HG03457 (cell line): ENCODE measurements at regions not wholly inside any gene's neighbourhood (a gene's known extent, or its start where the extent isn't known, plus 50 kb on each side); places are given as distances from the start of the nearest gene placed in this dataset.
A peak's percentile ranks its signal among the peaks of the same experiment; 100 is the strongest.

ENCODE experiments used
- ATAC-seq: cut with Tn5 transposase; IDR thresholded peaks from one replicate; pipeline ENCODE4 v1.9.1; 2021; ENCODE audit warnings: moderate number of reproducible peaks; ENCODE audit not compliant: unreplicated experiment

DNA sequence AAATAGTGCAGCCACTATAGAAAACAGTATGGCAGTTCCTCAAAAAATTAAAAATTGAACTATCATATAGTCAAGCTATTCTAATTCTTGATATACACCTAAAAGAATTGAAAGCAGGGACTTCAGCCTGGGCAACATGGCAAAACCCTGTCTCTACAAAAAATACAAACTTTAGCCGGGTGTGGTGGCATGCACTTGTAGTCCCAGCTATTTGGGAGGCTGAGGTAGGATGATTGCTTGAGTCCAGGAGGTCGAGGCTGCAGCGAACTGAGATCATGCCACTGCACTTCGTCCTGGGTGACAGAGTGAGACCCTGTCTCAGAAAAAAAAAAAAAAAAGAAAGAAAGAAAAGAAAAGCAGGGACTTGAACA, 64.0 kb upstream of the FOXN2 start:
- ATAC-seq: no peak

- peak; percentile 43 for ATAC-seq
These were observed 63.5 kb upstream of the FOXN2 start for GRCh38 chr2:48250943-48251342.

DNA sequence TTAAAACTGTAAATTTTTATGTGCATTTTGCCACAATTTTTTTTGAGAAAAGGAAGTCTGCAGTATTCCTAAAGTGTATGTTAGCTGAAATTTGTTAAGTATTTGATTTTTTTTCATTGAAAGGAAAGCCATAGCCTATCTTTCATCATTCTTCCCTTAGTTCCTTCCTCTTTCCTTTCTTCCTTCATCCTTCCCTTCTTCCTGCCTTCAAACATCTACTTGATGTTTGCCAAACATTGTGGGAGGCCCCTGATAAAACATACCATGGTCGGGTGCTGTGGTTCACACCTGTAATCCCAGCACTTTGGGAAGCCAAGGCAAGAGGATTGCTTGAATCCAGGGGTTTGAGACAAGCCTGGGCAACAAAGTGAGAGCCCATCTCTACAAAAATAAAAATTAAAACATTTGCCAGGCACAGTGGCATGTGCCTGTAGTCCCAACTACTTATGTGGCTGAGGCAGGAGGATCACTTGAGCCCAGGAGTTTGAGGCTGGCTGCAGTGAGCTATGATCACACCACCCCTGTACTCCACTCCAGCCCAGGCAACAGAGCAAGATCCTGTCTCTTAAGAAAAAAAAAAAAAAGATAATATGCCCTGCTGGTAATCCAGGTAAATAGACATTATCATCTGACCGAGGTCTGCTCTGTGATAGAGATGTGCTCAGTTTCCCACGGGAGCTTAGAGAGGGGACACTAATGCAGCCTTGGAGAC, 62.9 kb upstream of the FOXN2 start:
- ATAC-seq: no peak

DNA sequence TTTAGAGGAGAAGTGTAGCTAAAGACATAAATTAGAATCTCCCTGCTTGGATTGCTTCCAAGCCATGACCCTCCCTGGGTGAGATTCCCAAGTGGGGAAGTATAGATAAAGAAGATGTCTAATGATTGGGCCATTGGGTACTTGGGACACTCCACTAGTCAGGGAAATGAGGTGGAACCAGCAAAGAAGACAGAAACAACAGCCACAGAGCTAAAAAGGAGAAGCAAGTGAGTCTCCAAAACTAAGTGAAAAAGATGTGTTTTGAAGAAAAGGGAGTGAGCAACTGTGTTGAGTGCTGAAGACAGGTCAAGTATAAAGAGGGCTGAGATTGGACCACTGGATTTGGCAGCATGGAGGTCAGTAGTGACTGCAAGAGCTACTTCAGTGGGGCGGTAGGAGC, 61.2 kb upstream of the FOXN2 start:
- no peak for ATAC-seq

DNA sequence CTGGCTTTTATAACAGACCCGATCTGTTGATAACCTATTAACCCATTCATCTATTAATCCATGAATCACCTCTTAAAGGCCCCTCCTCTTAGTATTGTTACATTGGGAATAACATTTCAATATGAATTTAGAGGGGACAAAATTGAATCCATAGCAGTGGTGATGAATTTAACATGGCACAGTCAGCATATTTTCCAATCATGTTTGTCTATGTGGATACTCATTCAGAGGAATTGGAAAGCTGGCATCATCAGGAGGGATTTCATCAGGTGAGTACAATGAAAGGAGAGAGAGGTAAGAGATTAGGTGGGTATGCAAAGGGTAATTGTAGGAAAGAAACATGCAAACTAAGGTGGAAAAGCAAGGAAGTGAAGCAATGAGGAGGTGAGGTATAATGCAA, 59.6 kb upstream of the FOXN2 start:
- no peak for ATAC-seq

DNA sequence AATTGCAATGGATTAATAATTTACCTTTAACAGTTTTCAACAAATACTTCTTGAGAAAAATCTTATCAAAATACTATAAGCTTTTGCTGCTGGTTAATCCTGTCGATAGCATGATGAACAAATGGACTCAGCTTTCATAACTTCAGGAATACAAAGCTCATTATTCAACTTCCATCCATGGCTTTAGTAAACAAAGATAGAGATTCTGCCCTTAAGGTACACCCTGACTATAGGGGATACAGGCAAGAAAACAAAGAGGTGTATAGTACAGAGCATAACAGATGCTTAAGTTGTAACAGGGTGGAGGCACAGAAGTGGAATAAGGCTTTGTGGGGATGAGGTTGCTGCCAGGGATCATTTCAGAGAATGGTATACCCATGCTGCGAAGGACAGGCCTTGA, 57.0 kb upstream of the FOXN2 start:
- no peak for ATAC-seq

DNA sequence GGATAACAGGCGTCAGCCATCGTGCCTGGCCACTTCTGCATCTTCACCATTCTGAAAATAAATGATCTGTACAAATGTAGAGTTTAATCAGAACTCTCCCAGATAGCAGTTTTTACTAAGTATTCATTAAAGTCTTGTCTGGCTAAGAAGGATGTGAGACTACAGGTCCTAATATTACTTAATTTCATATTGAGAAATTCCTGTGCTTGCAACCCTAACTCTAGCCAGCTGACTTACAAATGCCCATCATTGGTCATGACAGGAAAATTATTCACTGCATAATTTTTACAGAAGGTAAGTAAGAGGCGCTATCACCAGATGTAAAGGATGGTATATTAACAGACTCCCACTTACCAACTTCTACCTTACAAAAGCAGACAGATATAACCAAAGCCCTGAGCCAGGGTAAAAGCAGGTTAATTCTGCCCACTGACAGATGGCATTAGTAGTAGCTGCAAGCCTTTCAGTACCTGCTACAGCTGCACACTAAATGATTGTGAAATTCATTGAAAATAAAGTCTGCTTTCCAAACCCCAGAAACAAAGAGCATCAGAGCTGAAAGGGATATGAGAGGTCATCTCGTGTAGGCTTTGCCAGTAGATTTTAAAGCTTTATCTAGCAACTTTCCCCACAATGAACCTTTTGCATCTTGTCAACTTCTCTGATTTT, 55.9 kb upstream of the FOXN2 start:
- ATAC-seq: no peak

DNA sequence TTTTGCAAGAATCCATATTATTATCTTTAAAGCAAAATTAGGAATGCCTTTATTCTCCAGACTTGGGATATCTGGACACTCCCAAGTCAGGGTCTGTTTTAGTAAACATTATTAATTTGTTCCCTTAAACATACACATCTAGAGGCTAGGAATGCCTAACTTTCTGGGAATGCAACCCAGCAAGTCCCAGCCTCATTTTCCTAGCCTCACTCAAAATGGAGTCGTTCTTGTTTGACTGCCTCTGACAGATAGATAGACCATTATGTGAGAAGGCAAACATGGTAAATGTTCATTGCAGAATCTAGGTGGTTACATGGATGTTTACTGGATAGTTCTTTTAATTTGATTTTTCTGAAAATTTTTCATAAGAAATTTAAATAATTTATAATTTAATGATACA, 54.7 kb upstream of the FOXN2 start:
- ATAC-seq: no peak

DNA sequence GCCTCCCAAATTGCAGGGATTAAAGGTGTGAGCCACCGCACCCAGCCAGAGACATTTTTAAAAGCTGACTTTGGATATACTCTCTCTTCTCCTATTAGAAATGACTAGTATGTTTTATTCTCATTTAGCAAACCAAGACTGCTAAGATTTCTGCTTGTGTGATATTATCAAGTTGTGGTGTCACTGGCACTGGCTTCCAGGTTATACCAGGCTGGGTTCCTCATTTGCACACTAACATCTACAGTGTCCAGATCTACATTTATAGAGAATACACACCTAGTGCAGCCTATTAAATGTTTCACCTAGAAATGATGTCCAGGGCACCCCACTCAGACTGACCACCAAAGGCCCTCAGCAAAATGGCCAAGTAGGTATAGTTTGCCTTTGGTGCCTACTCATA, 49.9 kb upstream of the FOXN2 start:
- ATAC-seq: no peak
